ENCODE measurements at regions not wholly inside any gene's neighbourhood (a gene's known extent, or its start where the extent isn't known, plus 50 kb on each side); places are given as distances from the start of the nearest gene placed in this dataset.
A peak's percentile ranks its signal among the peaks of the same experiment; 100 is the strongest.
"Not testable (repeated sequence)": the region's sequence is repeated elsewhere in the genome, so short reads cannot be mapped to it uniquely, and the experiment has no call there.

- DNase-seq (ENCODE audit: low read depth in 1 of 2, low spot score in 1 of 2) = no peak
Measured at GRCh38 chr15:75100679-75101078, 77.3 kb downstream of the PPCDC start.

GRCh38 chr15:75104804-75105557 lies 81.6 kb downstream of the PPCDC start:
- DNase-seq (ENCODE audit: low read depth in 1 of 2, low spot score in 1 of 2) = no peak

DNA sequence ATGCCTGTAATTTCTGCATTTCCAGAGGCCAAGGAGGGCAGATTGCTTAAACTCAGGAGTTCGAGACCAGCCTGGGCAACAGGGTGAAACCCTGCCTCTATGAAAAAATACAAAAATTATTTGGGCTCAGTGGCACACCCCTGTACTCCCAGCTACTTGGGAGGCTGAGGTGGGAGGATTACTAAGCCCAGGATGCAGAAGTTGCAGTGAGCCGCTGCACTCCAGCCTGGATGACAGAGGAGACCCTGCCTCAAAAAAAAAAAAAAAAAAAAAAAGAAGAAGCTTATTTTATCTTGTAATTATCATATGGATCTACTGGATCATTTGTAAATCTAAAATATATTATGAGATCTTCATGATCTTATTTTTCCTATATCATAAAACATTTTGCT lies 84.1 kb downstream of the PPCDC start:
- DNase-seq (ENCODE audit: low read depth in 1 of 2, low spot score in 1 of 2) = no peak

DNA sequence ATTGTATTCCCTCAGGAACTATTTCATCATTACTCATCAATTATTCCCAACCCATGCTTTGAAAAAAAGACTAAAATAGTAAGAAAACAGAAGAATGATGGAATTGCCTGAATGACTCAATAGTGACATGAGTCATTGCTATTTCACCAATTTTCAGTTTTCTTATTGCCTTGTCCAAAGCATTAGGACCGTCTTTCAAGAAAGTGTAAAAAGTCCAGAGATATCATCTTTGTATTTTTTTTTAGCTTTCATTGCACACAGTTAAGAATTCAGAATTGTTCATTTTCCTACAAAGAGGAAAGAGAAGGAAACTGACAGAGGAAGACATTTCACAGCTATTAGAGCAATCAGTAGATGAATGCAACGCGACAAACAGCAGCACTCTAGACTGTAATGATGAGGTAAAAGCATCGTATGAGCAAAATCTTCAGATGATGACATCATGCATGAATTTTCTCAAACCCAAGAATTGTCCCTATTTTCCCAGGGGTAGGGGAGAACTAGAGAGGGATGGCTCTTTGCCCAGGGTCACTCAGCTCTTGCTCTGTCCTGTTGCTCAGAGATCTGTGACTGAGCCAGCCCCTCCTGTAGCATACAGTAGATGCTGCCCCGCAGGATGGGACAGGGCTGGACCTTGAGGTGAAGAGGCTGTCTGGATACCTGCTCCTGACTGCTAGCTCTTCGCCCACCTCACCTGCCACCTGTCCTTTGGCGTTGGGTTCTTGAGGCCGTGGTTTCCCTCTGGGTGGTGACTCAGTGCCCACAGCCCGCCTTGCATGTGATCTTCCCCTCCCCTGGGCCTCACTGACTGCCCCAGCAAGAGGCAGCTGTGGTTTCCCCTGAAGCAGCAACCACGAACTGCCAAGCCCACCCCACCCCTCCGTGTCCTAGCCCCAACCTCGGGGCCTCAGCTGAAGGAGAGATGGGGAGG lies 84.8 kb downstream of the PPCDC start:
- peak; percentile 13 to 24 for DNase-seq (ENCODE audit: low read depth in 1 of 2, low spot score in 1 of 2)

GRCh38 chr15:75109021-75109735 lies 85.8 kb downstream of the PPCDC start:
- no peak for DNase-seq (ENCODE audit: low read depth in 1 of 2, low spot score in 1 of 2)

DNA sequence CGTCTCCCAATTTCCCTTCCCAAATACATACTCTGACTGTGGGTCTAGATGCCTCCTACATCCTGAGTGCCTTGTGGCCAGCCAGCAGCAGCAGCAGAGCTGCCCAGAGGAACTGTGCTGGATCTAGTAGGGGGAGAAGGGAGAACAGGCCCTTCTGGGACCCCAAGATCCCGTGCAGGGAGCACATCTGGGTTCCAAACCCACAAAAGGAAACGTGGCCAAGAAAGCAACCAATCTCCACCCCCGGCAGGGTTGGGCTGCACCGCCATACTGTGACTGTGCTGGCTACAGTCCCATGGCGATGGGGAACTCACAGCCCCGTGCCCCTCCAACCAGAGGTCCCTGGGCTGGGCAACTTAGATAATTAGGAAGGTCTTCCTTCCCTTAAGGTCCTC lies 86.3 kb downstream of the PPCDC start:
- no peak for DNase-seq (ENCODE audit: low read depth in 1 of 2, low spot score in 1 of 2)

DNA sequence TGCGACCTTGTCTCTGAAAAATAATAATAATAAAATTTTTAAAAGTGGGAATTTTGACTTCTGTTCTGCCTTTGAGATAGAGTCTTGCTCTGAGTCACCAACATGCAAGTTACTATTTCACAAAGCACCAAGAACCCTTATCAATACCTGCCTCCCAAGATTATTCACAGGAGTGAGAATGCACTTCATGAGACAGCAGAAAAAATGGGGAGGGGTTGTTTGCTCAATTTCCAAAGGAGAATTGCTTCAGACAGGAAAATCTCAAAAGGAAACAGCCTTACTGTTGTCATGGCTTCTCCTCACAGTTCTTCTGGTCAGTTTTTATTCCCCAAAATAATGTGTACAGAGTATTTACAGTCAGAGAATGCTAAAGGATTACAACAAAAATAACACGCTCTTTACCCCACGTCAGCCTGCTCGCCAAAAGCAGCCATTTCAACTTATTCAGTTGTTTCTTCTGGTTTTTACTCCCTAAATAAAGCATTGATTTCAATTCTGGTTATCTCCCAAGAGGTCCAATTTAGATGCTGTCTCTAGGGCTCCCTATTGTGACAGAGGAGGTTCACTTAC lies 89.0 kb downstream of the PPCDC start:
- no peak for DNase-seq (ENCODE audit: low read depth in 1 of 2, low spot score in 1 of 2)

- DNase-seq (ENCODE audit: low read depth in 1 of 2, low spot score in 1 of 2) = no peak
Measured at GRCh38 chr15:75112848-75113492, 88.7 kb upstream of the C15orf39 start.

GRCh38 chr15:75114327-75114726 lies 87.4 kb upstream of the C15orf39 start:
- no peak for DNase-seq (ENCODE audit: low read depth in 1 of 2, low spot score in 1 of 2)

- no peak for DNase-seq (ENCODE audit: low read depth in 1 of 2, low spot score in 1 of 2)
Measured at GRCh38 chr15:75114796-75115195, 86.9 kb upstream of the C15orf39 start.

- not testable (repeated sequence) for DNase-seq (ENCODE audit: low read depth in 1 of 2, low spot score in 1 of 2)
Measured at GRCh38 chr15:75115411-75115913, 86.2 kb upstream of the C15orf39 start.

DNA sequence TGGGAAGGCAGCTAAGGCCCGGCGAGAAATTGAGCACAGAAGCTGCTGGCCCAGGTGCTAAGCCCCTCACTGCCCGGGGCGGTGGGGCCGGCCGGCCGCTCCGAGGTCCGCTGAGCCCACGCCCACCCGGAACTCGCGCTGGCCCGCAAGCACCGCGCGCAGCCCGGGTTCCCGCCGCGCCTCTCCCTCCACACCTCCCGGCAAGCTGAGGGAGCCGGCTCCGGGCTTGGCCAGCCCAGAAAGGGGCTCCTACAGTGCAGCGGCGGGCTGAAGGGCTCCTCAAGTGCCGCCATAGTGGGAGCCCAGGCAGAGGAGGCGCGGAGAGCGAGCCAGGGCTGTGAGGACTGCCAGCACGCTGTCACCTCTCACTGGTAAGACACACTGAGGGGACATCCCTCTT lies 85.5 kb upstream of the C15orf39 start:
- DNase-seq (ENCODE audit: low read depth in 1 of 2, low spot score in 1 of 2) = not testable (repeated sequence)

- no peak for DNase-seq (ENCODE audit: low read depth in 1 of 2, low spot score in 1 of 2)
Measured at GRCh38 chr15:75117993-75118392, 83.7 kb upstream of the C15orf39 start.

DNA sequence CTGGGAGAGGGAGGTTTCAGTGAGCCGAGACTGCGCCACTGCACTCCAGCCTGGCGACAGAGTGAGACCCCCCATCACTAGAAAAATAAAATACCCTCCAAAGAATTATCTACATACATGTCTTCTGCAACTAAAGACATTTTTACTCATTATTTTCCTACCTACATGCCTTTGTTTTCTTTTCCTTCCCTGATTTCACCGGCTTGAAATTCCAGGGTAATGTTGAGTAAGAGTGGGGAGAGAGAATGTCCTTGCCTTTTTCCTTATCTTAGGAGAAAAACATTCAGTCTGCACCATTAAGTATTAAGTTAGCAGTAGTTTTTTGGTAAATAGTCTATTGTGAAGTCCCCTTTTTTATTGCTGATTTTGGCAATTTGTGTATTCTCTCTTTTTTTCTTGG lies 82.4 kb upstream of the C15orf39 start:
- not testable (repeated sequence) for DNase-seq (ENCODE audit: low read depth in 1 of 2, low spot score in 1 of 2)

- DNase-seq (ENCODE audit: low read depth in 1 of 2, low spot score in 1 of 2) = no peak
Measured at GRCh38 chr15:75121491-75121890, 80.2 kb upstream of the C15orf39 start.

DNA sequence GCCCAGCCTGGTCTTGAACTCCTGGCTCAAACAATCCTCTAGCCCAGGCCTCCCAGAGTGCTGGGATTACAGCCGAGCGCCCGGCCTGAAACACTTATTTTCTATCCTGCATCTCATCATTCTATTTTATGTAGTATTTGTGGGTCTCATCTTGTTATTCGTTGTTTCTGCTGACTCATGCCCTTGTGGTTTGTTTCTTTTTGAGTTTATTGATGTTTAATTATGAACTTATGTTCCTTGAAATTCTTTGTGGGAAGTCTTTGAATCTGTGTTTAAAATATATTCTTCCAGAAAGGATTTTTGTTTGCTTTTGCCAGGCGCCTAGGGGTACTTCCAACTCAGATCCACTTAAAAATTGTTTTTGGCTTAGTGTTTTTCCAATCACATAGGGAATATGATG lies 78.3 kb upstream of the C15orf39 start:
- DNase-seq (ENCODE audit: low read depth in 1 of 2, low spot score in 1 of 2) = no peak

GRCh38 chr15:75124278-75124677 lies 77.4 kb upstream of the C15orf39 start:
- DNase-seq (ENCODE audit: low read depth in 1 of 2, low spot score in 1 of 2) = not testable (repeated sequence)

DNA sequence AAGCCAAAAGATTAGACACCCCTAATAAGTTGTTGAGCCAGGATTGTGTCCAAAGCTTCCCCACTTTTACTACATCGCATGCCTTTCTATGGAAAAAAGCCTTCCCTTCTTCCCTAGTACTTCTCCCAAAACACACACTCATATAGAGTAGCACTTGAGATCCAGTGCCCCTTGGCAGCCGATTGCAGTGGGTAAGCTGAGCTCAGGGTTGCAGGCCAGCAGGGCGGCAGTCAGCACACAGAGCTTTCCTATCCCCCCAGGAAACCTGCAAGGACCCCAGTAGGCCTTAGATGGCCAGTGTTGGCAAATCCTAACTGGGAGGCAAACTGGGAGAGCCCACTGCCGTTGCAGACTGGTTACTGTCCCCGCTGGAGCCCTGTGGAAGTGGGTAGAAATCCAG lies 75.7 kb upstream of the C15orf39 start:
- DNase-seq (ENCODE audit: low read depth in 1 of 2, low spot score in 1 of 2) = no peak

DNA sequence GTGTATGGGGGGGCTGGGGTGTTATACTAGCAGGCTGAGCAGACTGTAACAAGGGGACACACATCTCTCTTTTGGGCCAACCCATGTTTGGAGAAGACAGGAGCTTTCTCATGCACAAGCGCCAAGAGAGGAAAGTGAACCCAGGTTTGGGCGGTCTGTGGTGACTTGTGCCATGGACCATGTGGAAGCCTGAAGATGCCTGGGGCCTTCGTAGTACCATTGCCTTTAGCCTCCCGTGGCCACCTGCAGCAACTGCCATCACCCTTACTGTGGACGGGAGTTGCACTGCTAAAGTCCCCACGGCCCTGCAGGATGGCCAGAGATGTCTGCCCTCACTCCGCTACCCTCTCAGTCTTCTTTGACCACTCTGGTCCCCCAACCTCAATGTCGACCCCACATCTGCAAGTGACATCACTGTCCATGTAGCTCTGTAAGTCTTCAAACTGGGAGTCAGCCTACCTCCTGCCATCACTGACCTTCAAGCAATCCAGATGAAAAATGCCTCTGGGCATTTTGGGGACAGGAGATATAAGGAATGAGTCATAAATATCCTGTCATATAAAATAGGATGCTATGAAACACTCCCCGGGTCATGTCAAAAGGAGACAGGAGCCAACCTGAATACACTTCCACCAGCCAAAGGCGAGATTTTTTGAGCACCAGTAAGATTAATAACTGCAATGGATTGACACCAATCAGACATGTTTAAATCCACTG lies 74.7 kb upstream of the C15orf39 start:
- no peak for DNase-seq (ENCODE audit: low read depth in 1 of 2, low spot score in 1 of 2)

GRCh38 chr15:75129788-75130187 lies 71.9 kb upstream of the C15orf39 start:
- no peak for DNase-seq (ENCODE audit: low read depth in 1 of 2, low spot score in 1 of 2)

All from stimulated activated CD4-positive, alpha-beta T cell treated with anti-CD3 and anti-CD28 coated beads, Interleukin-15, amount 100 ng/mL, for 1 hour (primary cell).